ENCODE measurements at regions not wholly inside any gene's neighbourhood (a gene's known extent, or its start where the extent isn't known, plus 50 kb on each side); places are given as distances from the start of the nearest gene placed in this dataset.

DNA sequence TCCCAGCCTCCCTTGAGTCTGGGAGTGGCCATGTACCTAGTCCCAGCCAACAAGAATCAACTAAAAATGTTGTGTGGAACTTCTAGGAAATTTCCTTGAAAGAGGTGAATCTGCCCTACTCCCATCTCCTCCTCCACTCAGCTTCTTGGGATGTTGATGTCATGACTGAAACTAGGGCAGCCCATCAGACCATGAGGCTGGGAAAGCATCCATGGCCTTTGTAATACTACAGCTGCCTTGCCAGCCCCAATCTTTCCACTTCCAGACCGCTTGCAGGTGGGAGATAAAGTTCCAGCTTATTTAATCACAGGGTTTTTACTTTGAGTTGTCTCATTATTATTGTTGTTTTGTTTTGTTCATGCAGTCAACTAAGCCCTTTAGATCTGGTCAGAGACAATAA lies 170.3 kb upstream of the LMNTD1 start:
- Histone ChIP-seq H3K79me2 (ENCODE audit: low read length) (no peaks in the 10 kb centered on the region), H4K20me1 (ENCODE audit: low read length) (no peaks in the 10 kb centered on the region), H3K9ac (ENCODE audit: low read length) (no peak overlapping the region), H3K27ac (ENCODE audit: low read length) (no peak overlapping the region), H3K4me2 (ENCODE audit: low read length) (no peak overlapping the region), H3K9me2 (replicated peaks; ENCODE audit: low read length) (no peaks in the 10 kb centered on the region), H3K9me3 (ENCODE audit: low read length) (no peaks in the 10 kb centered on the region), H2AFZ (ENCODE audit: low read length) (no peak overlapping the region), H3K27me3 (ENCODE audit: low read length) (no peaks in the 10 kb centered on the region), H3K4me1 (ENCODE audit: insufficient read depth, low read length) (no peaks in the 10 kb centered on the region), H3K36me3 (ENCODE audit: low read depth, low read length) (no peaks in the 10 kb centered on the region), H3K4me3 (ENCODE audit: low read length) (no peak overlapping the region), H3F3A (ENCODE audit: low read length, unreplicated experiment) (no peaks in the 10 kb centered on the region)
- no TSS peak for BruUV-seq (replicated peaks)
- TF ChIP-seq EZH2phosphoT487 (IDR thresholded peaks at IDR 0.05; ENCODE audit: borderline replicate concordance, low read length), result no peak
- TF ChIP-seq, protein P1, sequence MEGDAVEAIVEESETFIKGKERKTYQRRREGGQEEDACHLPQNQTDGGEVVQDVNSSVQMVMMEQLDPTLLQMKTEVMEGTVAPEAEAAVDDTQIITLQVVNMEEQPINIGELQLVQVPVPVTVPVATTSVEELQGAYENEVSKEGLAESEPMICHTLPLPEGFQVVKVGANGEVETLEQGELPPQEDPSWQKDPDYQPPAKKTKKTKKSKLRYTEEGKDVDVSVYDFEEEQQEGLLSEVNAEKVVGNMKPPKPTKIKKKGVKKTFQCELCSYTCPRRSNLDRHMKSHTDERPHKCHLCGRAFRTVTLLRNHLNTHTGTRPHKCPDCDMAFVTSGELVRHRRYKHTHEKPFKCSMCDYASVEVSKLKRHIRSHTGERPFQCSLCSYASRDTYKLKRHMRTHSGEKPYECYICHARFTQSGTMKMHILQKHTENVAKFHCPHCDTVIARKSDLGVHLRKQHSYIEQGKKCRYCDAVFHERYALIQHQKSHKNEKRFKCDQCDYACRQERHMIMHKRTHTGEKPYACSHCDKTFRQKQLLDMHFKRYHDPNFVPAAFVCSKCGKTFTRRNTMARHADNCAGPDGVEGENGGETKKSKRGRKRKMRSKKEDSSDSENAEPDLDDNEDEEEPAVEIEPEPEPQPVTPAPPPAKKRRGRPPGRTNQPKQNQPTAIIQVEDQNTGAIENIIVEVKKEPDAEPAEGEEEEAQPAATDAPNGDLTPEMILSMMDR (conservative IDR thresholded peaks at IDR 0.05; ENCODE audit: low read depth, low read length), result no peak
- no peak for TF ChIP-seq EZH2 (IDR thresholded peaks at IDR 0.05; ENCODE audit: low read length, unreplicated experiment)
- intact Hi-C loops (cut with micrococcal nuclease), result no loop called here
- CTCF ChIA-PET, result no interaction called here
- POLR2A ChIA-PET (ENCODE audit: unreplicated experiment), result no interaction called here
- DNase-seq (no peak), ATAC-seq (peak; percentile 45)

GRCh38 chr12:25723921-25724491 lies 170.9 kb upstream of the LMNTD1 start:
- Histone ChIP-seq H3K79me2 (ENCODE audit: low read length) (no peaks in the 10 kb centered on the region), H3K9ac (ENCODE audit: low read length) (no peak overlapping the region), H3K9me2 (replicated peaks; ENCODE audit: low read length) (no peaks in the 10 kb centered on the region), H3K4me1 (ENCODE audit: insufficient read depth, low read length) (no peaks in the 10 kb centered on the region), H4K20me1 (ENCODE audit: low read length) (no peaks in the 10 kb centered on the region), H3K4me3 (ENCODE audit: low read length) (no peak overlapping the region), H3K4me2 (ENCODE audit: low read length) (no peak overlapping the region), H3K27ac (ENCODE audit: low read length) (no peak overlapping the region), H3K9me3 (ENCODE audit: low read length) (no peaks in the 10 kb centered on the region), H3K27me3 (ENCODE audit: low read length) (no peaks in the 10 kb centered on the region), H2AFZ (ENCODE audit: low read length) (no peak overlapping the region), H3F3A (ENCODE audit: low read length, unreplicated experiment) (no peaks in the 10 kb centered on the region), H3K36me3 (ENCODE audit: low read depth, low read length) (no peaks in the 10 kb centered on the region)
- TF ChIP-seq EZH2phosphoT487 (IDR thresholded peaks at IDR 0.05; ENCODE audit: borderline replicate concordance, low read length), result no peak
- TF ChIP-seq, protein P1 (conservative IDR thresholded peaks at IDR 0.05; ENCODE audit: low read depth, low read length), result no peak
- TF ChIP-seq EZH2 (IDR thresholded peaks at IDR 0.05; ENCODE audit: low read length, unreplicated experiment), result no peak
- ChIA-PET POLR2A (ENCODE audit: unreplicated experiment) (no interaction called here), CTCF (no interaction called here)
- intact Hi-C loops (cut with micrococcal nuclease), result no loop called here
- no TSS peak for BruUV-seq (replicated peaks)
- ATAC-seq (no peak), DNase-seq (peak; percentile 20)

GRCh38 chr12:25725470-25725869 lies 172.4 kb upstream of the LMNTD1 start:
- Histone ChIP-seq H3K36me3 (ENCODE audit: low read depth, low read length) (no peaks in the 10 kb centered on the region), H4K20me1 (ENCODE audit: low read length) (no peaks in the 10 kb centered on the region), H3K4me2 (ENCODE audit: low read length) (no peak overlapping the region), H3F3A (ENCODE audit: low read length, unreplicated experiment) (no peaks in the 10 kb centered on the region), H3K9ac (ENCODE audit: low read length) (no peak overlapping the region), H3K79me2 (ENCODE audit: low read length) (no peaks in the 10 kb centered on the region), H3K9me2 (replicated peaks; ENCODE audit: low read length) (no peaks in the 10 kb centered on the region), H3K4me1 (ENCODE audit: insufficient read depth, low read length) (no peaks in the 10 kb centered on the region), H3K27ac (ENCODE audit: low read length) (no peak overlapping the region), H3K27me3 (ENCODE audit: low read length) (no peaks in the 10 kb centered on the region), H3K4me3 (ENCODE audit: low read length) (no peak overlapping the region), H3K9me3 (ENCODE audit: low read length) (no peaks in the 10 kb centered on the region), H2AFZ (ENCODE audit: low read length) (no peak overlapping the region)
- ATAC-seq, result no peak
- ChIA-PET CTCF (no interaction called here), POLR2A (ENCODE audit: unreplicated experiment) (no interaction called here)
- TF ChIP-seq EZH2phosphoT487 (IDR thresholded peaks at IDR 0.05; ENCODE audit: borderline replicate concordance, low read length), result no peak
- TF ChIP-seq EZH2 (IDR thresholded peaks at IDR 0.05; ENCODE audit: low read length, unreplicated experiment), result no peak
- TF ChIP-seq, protein P1 (conservative IDR thresholded peaks at IDR 0.05; ENCODE audit: low read depth, low read length), result no peak
- intact Hi-C loops (cut with micrococcal nuclease), result no loop called here
- no TSS peak for BruUV-seq (replicated peaks)
- DNase-seq, result no peak
